IMR-90 (cell line): ENCODE measurements at regions not wholly inside any gene's neighbourhood (a gene's known extent, or its start where the extent isn't known, plus 50 kb on each side); places are given as distances from the start of the nearest gene placed in this dataset.

ENCODE experiments used
- ATAC-seq: fragments of 200-7000 bp; cut with Tn5 transposase; 2 replicates; pipeline ENCODE4 v1.9.1; 2020; ENCODE audit warnings: low read depth, mild to moderate bottlenecking, moderate library complexity
- BruUV-seq: library from RNA; stranded (reverse); fragments of 400-500 nt; replicated peaks from 2 replicates; lab custom pipeline; 2021; lab: Mats Ljungman, UMichigan
- CTCF ChIA-PET: fragments of 300-600 bp; formaldehyde crosslinking; extraction: SDS; loops from one replicate; lab custom pipeline; 2021; ENCODE audit warnings: antibody characterized with exemption; lab: Yijun Ruan, JAX
- POLR2A ChIA-PET: fragments of 300-600 bp; sonication (Branson Sonifier 250); formaldehyde crosslinking; loops from one replicate; lab custom pipeline; 2022; ENCODE audit warnings: antibody characterized with exemption; ENCODE audit not compliant: unreplicated experiment; lab: Charles Lee
- DNase-seq: peaks from one replicate; pipeline ENCODE4 v3.0.0; 2013
- H2AFZ ChIP-seq: replicated peaks from 2 replicates; pipeline ENCODE3; 2013; ENCODE audit warnings: low read length, mild to moderate bottlenecking; ENCODE audit not compliant: poor library complexity
- H2AK5ac ChIP-seq: 2 replicates; pipeline ENCODE4 v1.6.1; 2013; ENCODE audit warnings: low read depth, low read length, inconsistent platforms
- H2AK9ac ChIP-seq: replicated peaks from 2 replicates; pipeline ENCODE3; 2013; ENCODE audit warnings: mild to moderate bottlenecking, low read depth, low read length, moderate library complexity; ENCODE audit not compliant: poor library complexity
- H2BK120ac ChIP-seq: 2 replicates; pipeline ENCODE4 v1.6.1; 2013; ENCODE audit warnings: low read depth, low read length, inconsistent platforms
- H2BK15ac ChIP-seq: 3 replicates; pipeline ENCODE4 v1.6.1; 2013; ENCODE audit warnings: low read depth, low read length, inconsistent platforms
- H2BK20ac ChIP-seq: 2 replicates; pipeline ENCODE4 v1.6.1; 2013; ENCODE audit warnings: low read depth, mild to moderate bottlenecking, inconsistent platforms, low read length, moderate library complexity
- H2BK5ac ChIP-seq: 2 replicates; pipeline ENCODE4 v1.6.1; 2013; ENCODE audit warnings: mild to moderate bottlenecking, low read depth, low read length, inconsistent platforms; ENCODE audit not compliant: poor library complexity, severe bottlenecking
- H3K14ac ChIP-seq: replicated peaks from 2 replicates; pipeline ENCODE4 v1.6.1; 2013; ENCODE audit warnings: low read depth, low read length, inconsistent platforms
- H3K18ac ChIP-seq: 2 replicates; pipeline ENCODE4 v1.6.1; 2013; ENCODE audit warnings: low read depth, low read length, control low read depth
- H3K23ac ChIP-seq: 2 replicates; pipeline ENCODE4 v1.6.1; 2013; ENCODE audit warnings: low read depth, low read length, inconsistent platforms
- H3K27ac ChIP-seq: 2 replicates; pipeline ENCODE4 v1.5.1; 2013; ENCODE audit warnings: mild to moderate bottlenecking, control low read depth, low read length; ENCODE audit not compliant: insufficient read depth
- H3K27me3 ChIP-seq: 2 replicates; pipeline ENCODE4 v1.6.1; 2013; ENCODE audit warnings: low read length; ENCODE audit not compliant: control insufficient read depth, insufficient read depth
- H3K36me3 ChIP-seq: 2 replicates; pipeline ENCODE4 v1.6.1; 2013; ENCODE audit warnings: low read length, mixed read lengths; ENCODE audit not compliant: control insufficient read depth, insufficient read depth
- H3K4ac ChIP-seq: 2 replicates; pipeline ENCODE4 v1.6.1; 2013; ENCODE audit warnings: low read depth, low read length, inconsistent platforms
- H3K4me1 ChIP-seq: 2 replicates; pipeline ENCODE4 v1.6.1; 2013; ENCODE audit warnings: low read length, mixed read lengths; ENCODE audit not compliant: control insufficient read depth, insufficient read depth
- H3K4me2 ChIP-seq: 2 replicates; pipeline ENCODE4 v1.6.1; 2013; ENCODE audit warnings: low read depth, mild to moderate bottlenecking, control low read depth, low read length, moderate library complexity
- H3K4me3 ChIP-seq: 2 replicates; pipeline ENCODE4 v1.5.1; 2013; ENCODE audit warnings: low read depth, mild to moderate bottlenecking, control low read depth, low read length, moderate library complexity; ENCODE audit not compliant: insufficient read depth
- H3K56ac ChIP-seq: 2 replicates; pipeline ENCODE4 v1.6.1; 2013; ENCODE audit warnings: low read length, inconsistent platforms; ENCODE audit not compliant: insufficient read depth; ENCODE audit errors: extremely low read depth
- H3K79me1 ChIP-seq, 2 experiments: 2 replicates each; pipeline ENCODE4 v1.6.1; 2013; ENCODE audit warnings: low read length in 2 of 2, inconsistent platforms in 1 of 2, low read depth in 1 of 2
- H3K9ac ChIP-seq: 2 replicates; pipeline ENCODE4 v1.6.1; 2013; ENCODE audit warnings: low read depth, low read length, control low read depth
- H3K9me1 ChIP-seq: 2 replicates; pipeline ENCODE4 v1.6.1; 2013; ENCODE audit warnings: low read length, inconsistent platforms; ENCODE audit not compliant: insufficient read depth
- H3K9me3 ChIP-seq: 2 replicates; pipeline ENCODE4 v1.6.1; 2013; ENCODE audit warnings: low read length; ENCODE audit not compliant: control insufficient read depth, insufficient read depth
- H4K20me1 ChIP-seq: 2 replicates; pipeline ENCODE4 v1.6.1; 2013; ENCODE audit warnings: low read length, inconsistent platforms; ENCODE audit not compliant: insufficient read depth
- H4K5ac ChIP-seq: 2 replicates; pipeline ENCODE4 v1.6.1; 2013; ENCODE audit warnings: mild to moderate bottlenecking, low read depth, low read length, control low read depth
- H4K8ac ChIP-seq, 2 experiments: 2 replicates each; pipeline ENCODE4 v1.6.1; 2013; ENCODE audit warnings: low read depth in 2 of 2, low read length in 2 of 2, control low read depth in 1 of 2, inconsistent platforms in 1 of 2
- H4K91ac ChIP-seq: 2 replicates; pipeline ENCODE4 v1.6.1; 2013; ENCODE audit warnings: low read depth, low read length, inconsistent platforms; ENCODE audit not compliant: insufficient read depth
- CEBPB ChIP-seq: IDR thresholded peaks from 2 replicates; pipeline ENCODE4 v1.6.1; 2012; ENCODE audit warnings: low read depth, low read length, improper control_type of control experiment
- CHD1 ChIP-seq: IDR thresholded peaks from 2 replicates; pipeline ENCODE4 v1.6.1; 2012; ENCODE audit warnings: low read depth, low read length, improper control_type of control experiment
- CTCF ChIP-seq: conservative IDR thresholded peaks from 2 replicates; pipeline ENCODE4 v1.5.1; 2012; ENCODE audit warnings: mild to moderate bottlenecking, low read depth, low read length, improper control_type of control experiment
- MAFK ChIP-seq: IDR thresholded peaks from 2 replicates; pipeline ENCODE4 v1.6.1; 2012; ENCODE audit warnings: low read depth, low read length, improper control_type of control experiment
- MXI1 ChIP-seq: IDR thresholded peaks from 2 replicates; pipeline ENCODE4 v1.6.1; 2012; ENCODE audit warnings: low read depth, mild to moderate bottlenecking, low read length, moderate library complexity, borderline replicate concordance
- POLR2A ChIP-seq: IDR thresholded peaks from 2 replicates; pipeline ENCODE4 v1.6.1; 2012; ENCODE audit warnings: mild to moderate bottlenecking, low read depth, low read length
- SMC3 ChIP-seq: fragments of 150-350 bp; IDR thresholded peaks from 2 replicates; pipeline ENCODE4 v1.6.1; 2016; ENCODE audit warnings: low read depth, mild to moderate bottlenecking, antibody characterized with exemption, low read length, moderate library complexity
- USF2 ChIP-seq: fragments of 150-350 bp; IDR thresholded peaks from 2 replicates; pipeline ENCODE4 v1.6.1; 2017; ENCODE audit warnings: mild to moderate bottlenecking, antibody characterized with exemption, low read length, low read depth
- WGBS, 2 experiments: methylation state at CpG; one replicate each; pipeline versions ENCODE4 v1.1.5 to v1.1.7; 2013; ENCODE audit warnings: missing lambda C conversion rate in 2 of 2; ENCODE audit not compliant: insufficient read length in 1 of 2; ENCODE audit errors: extremely low coverage in 2 of 2; 5-methylcytosine and 5-hydroxymethylcytosine counted together
- dilution Hi-C: fragments of 300-500 bp; cut with HindIII; formaldehyde crosslinking; loops from one replicate; pipeline ENCODE4 v1.14.3; 2018; ENCODE audit warnings: low sequenced_read_pairs; ENCODE audit not compliant: unreplicated experiment
- in situ Hi-C: fragments of 300-500 bp; cut with MboI; formaldehyde crosslinking; loops from 3 replicates; pipeline ENCODE4 v1.14.3; 2019; ENCODE audit warnings: low sequenced_read_pairs, inconsistent platforms, mixed read lengths
- intact Hi-C: fragments of 100-400 bp; cut with micrococcal nuclease; formaldehyde crosslinking; loops from 2 replicates; pipeline ENCODE4 v1.10.0; 2022

- no peaks in the 10 kb centered on the region for H3K4me1 ChIP-seq
- peak overlapping the region; percentile 33 for H2AFZ ChIP-seq
- no peak overlapping the region for H4K91ac ChIP-seq
- H3K27ac ChIP-seq: no peak overlapping the region
- H3K18ac ChIP-seq: no peak overlapping the region
- H3K23ac ChIP-seq: no peak overlapping the region
- 83% methylated on average over 18 of the region's 45 CpGs; no CpG with 5 or more reads in 1 of the 2 experiments for WGBS, 2 experiments
- dilution Hi-C loops: no loop called here
- no peak overlapping the region for H2BK5ac ChIP-seq
- no peak overlapping the region for H4K8ac ChIP-seq
- H3K9me1 ChIP-seq: no peaks in the 10 kb centered on the region
- no peak overlapping the region for H3K56ac ChIP-seq
- no peaks in the 10 kb centered on the region for H3K79me1 ChIP-seq
- DNase-seq (no peak), ATAC-seq (no peak)
- BruUV-seq: no TSS peak
- H2BK15ac ChIP-seq: no peak overlapping the region
- in situ Hi-C loops: no loop called here
- H2AK9ac ChIP-seq: no peak overlapping the region
- no peaks in the 10 kb centered on the region for H4K20me1 ChIP-seq
- no peak overlapping the region for H2BK120ac ChIP-seq
- H3K4ac ChIP-seq: no peak overlapping the region
- H3K27me3 ChIP-seq: no peaks in the 10 kb centered on the region
- intact Hi-C loops: no loop called here
- no peak overlapping the region for H2AK5ac ChIP-seq
- H3K9me3 ChIP-seq: peaks cover 31% of the 10 kb centered on the region
- H3K36me3 ChIP-seq: no peaks in the 10 kb centered on the region
- POLR2A ChIA-PET: no interaction called here
- H3K9ac ChIP-seq: no peak overlapping the region
- H3K14ac ChIP-seq: no peak overlapping the region
- no peak overlapping the region for H3K4me2 ChIP-seq
- no peak overlapping the region for H4K5ac ChIP-seq
- H3K4me3 ChIP-seq: no peak overlapping the region
- no peak overlapping the region for H2BK20ac ChIP-seq
- no peak for TF ChIP-seq MXI1
- no peak for TF ChIP-seq CEBPB
- TF ChIP-seq POLR2A: no peak
- no peak for TF ChIP-seq SMC3
- TF ChIP-seq MAFK: no peak
- TF ChIP-seq USF2: no peak
- no peak for TF ChIP-seq CTCF
- no peak for TF ChIP-seq CHD1
- CTCF ChIA-PET: no interaction called here
These were observed 74.3 kb upstream of the PPP2R3B start for GRCh38 chrX:460823-461640.
